ENCODE measurements at regions not wholly inside any gene's neighbourhood (a gene's known extent, or its start where the extent isn't known, plus 50 kb on each side); places are given as distances from the start of the nearest gene placed in this dataset.

- Mint-ChIP-seq H3K27ac (ENCODE audit: unreplicated experiment) (no peak overlapping the region), H3K4me3 (ENCODE audit: unreplicated experiment) (no peak overlapping the region), H3K36me3 (ENCODE audit: unreplicated experiment) (no peaks in the 10 kb centered on the region), H3K27me3 (ENCODE audit: unreplicated experiment) (no peaks in the 10 kb centered on the region), H3K9me3 (ENCODE audit: unreplicated experiment) (no peaks in the 10 kb centered on the region), H3K4me1 (ENCODE audit: low read depth, unreplicated experiment) (no peaks in the 10 kb centered on the region)
- DNase-seq, result no peak
- TF ChIP-seq CTCF (IDR thresholded peaks at IDR 0.05; ENCODE audit: partially characterized antibody, unreplicated experiment), result no peak
Observed at GRCh38 chr12:9276990-9277389, 68.8 kb upstream of the PZP start.

- DNase-seq, result no peak
- Mint-ChIP-seq H3K9me3 (ENCODE audit: unreplicated experiment) (no peaks in the 10 kb centered on the region), H3K4me1 (ENCODE audit: low read depth, unreplicated experiment) (no peaks in the 10 kb centered on the region), H3K4me3 (ENCODE audit: unreplicated experiment) (no peak overlapping the region), H3K27ac (ENCODE audit: unreplicated experiment) (no peak overlapping the region), H3K36me3 (ENCODE audit: unreplicated experiment) (no peaks in the 10 kb centered on the region), H3K27me3 (ENCODE audit: unreplicated experiment) (no peaks in the 10 kb centered on the region)
- no peak for TF ChIP-seq CTCF (IDR thresholded peaks at IDR 0.05; ENCODE audit: partially characterized antibody, unreplicated experiment)
Observed at GRCh38 chr12:9273276-9273675, 65.1 kb upstream of the PZP start.

GRCh38 chr12:9271875-9272274 lies 63.7 kb upstream of the PZP start:
- no peaks in the 10 kb centered on the region for H3K9me3 Mint-ChIP-seq (ENCODE audit: unreplicated experiment)
- no peak for DNase-seq
- no peak overlapping the region for H3K4me3 Mint-ChIP-seq (ENCODE audit: unreplicated experiment)
- H3K27me3 Mint-ChIP-seq (ENCODE audit: unreplicated experiment), result no peaks in the 10 kb centered on the region
- H3K36me3 Mint-ChIP-seq (ENCODE audit: unreplicated experiment), result no peaks in the 10 kb centered on the region
- no peaks in the 10 kb centered on the region for H3K4me1 Mint-ChIP-seq (ENCODE audit: low read depth, unreplicated experiment)
- no peak for TF ChIP-seq CTCF (IDR thresholded peaks at IDR 0.05; ENCODE audit: partially characterized antibody, unreplicated experiment)
- H3K27ac Mint-ChIP-seq (ENCODE audit: unreplicated experiment), result no peak overlapping the region

GRCh38 chr12:9264546-9264945 lies 56.4 kb upstream of the PZP start:
- Mint-ChIP-seq H3K36me3 (ENCODE audit: unreplicated experiment) (no peaks in the 10 kb centered on the region), H3K27me3 (ENCODE audit: unreplicated experiment) (no peaks in the 10 kb centered on the region), H3K4me1 (ENCODE audit: low read depth, unreplicated experiment) (no peaks in the 10 kb centered on the region), H3K9me3 (ENCODE audit: unreplicated experiment) (no peaks in the 10 kb centered on the region), H3K27ac (ENCODE audit: unreplicated experiment) (no peak overlapping the region), H3K4me3 (ENCODE audit: unreplicated experiment) (no peak overlapping the region)
- no peak for TF ChIP-seq CTCF (IDR thresholded peaks at IDR 0.05; ENCODE audit: partially characterized antibody, unreplicated experiment)
- DNase-seq, result no peak

GRCh38 chr12:9260931-9261330 lies 52.7 kb upstream of the PZP start:
- H3K4me3 Mint-ChIP-seq (ENCODE audit: unreplicated experiment), result no peak overlapping the region
- no peak for DNase-seq
- no peaks in the 10 kb centered on the region for H3K9me3 Mint-ChIP-seq (ENCODE audit: unreplicated experiment)
- H3K36me3 Mint-ChIP-seq (ENCODE audit: unreplicated experiment), result no peaks in the 10 kb centered on the region
- no peaks in the 10 kb centered on the region for H3K4me1 Mint-ChIP-seq (ENCODE audit: low read depth, unreplicated experiment)
- no peaks in the 10 kb centered on the region for H3K27me3 Mint-ChIP-seq (ENCODE audit: unreplicated experiment)
- no peak for TF ChIP-seq CTCF (IDR thresholded peaks at IDR 0.05; ENCODE audit: partially characterized antibody, unreplicated experiment)
- H3K27ac Mint-ChIP-seq (ENCODE audit: unreplicated experiment), result no peak overlapping the region

All from glutamatergic neuron (in vitro differentiated cells).